Left lung (tissue), 4 donors: ENCODE measurements at regions not wholly inside any gene's neighbourhood (a gene's known extent, or its start where the extent isn't known, plus 50 kb on each side); places are given as distances from the start of the nearest gene placed in this dataset.

Experiments used
- ATAC-seq: fragments of 200-7000 bp; cut with Tn5 transposase; one replicate; pipeline ENCODE4 v1.9.1; 2020; ENCODE audit warnings: moderate library complexity
- DNase-seq, 4 donors: peaks; one replicate each; pipeline ENCODE4 v3.0.0-alpha.2; 2013 to 2020
- H3K27ac ChIP-seq, 2 donors: fragments of 200-600 bp; sonication (generic) in 1 of 2; one replicate each; pipeline versions ENCODE4 v1.5.0 to v1.8.0; 2020 to 2021
- H3K27me3 ChIP-seq, 2 donors: fragments of 200-600 bp; sonication (generic) in 1 of 2; one replicate each; pipeline versions ENCODE4 v1.5.0 to v1.8.0; 2020 to 2021
- H3K36me3 ChIP-seq, 2 donors: fragments of 200-600 bp; sonication (generic) in 1 of 2; one replicate each; pipeline versions ENCODE4 v1.5.0 to v1.8.0; 2020 to 2021
- H3K4me1 ChIP-seq, 2 donors: fragments of 200-600 bp; one replicate each; pipeline ENCODE4 v1.8.0; 2021
- H3K4me3 ChIP-seq, 2 donors: fragments of 200-600 bp; sonication (generic) in 1 of 2; one replicate each; pipeline versions ENCODE4 v1.5.0 to v1.8.0; 2020 to 2021; ENCODE audit warnings: mild to moderate bottlenecking in 1 of 2
- H3K9me3 ChIP-seq, 2 donors: fragments of 200-600 bp; sonication (generic) in 1 of 2; one replicate each; pipeline versions ENCODE4 v1.5.0 to v1.8.0; 2020 to 2021
- CTCF ChIP-seq, 2 donors: fragments of 200-600 bp; sonication (generic) in 1 of 2; IDR thresholded peaks; one replicate each; pipeline versions ENCODE4 v1.5.0 to v1.8.0; 2021; ENCODE audit warnings: antibody characterized with exemption in 2 of 2
- intact Hi-C, 2 donors: fragments of 100-400 bp; cut with DNase I; formaldehyde crosslinking; loops; one replicate each; pipeline versions ENCODE4 v1.11.2 to v1.14.2; 2022
- donor health status: DM: no; HTN: yes; CAD: no.
- donor health status: DM: no; HTN: no; CAD: no.

DNA sequence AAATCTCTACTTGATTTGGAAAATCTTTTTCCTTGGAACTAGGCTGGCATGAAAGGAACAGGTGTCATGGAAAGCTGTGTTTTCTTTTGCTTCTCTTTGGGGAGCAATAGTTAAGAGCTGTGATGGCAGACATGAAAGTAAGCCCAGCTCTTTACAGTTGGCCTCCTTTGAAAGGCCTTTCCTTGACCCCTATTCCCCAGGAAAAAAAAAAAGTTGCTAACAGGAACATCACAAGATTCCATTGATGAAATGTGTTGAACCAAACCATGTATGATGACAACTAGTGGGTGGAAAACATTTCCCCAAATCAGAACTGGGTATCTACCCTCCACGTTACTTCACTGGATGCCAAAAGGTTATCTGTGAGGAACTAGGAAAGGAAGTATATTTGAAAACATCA is 190.7 kb upstream of the RPL34 start:
- H3K4me1 ChIP-seq: peaks cover 0 to 3% of the 10 kb centered on the region in 2 donors
- peak in 1 of 4 donors; percentile 4 for DNase-seq
- TF ChIP-seq CTCF (IDR thresholded peaks at IDR 0.05): no peak
- no peak for ATAC-seq
- H3K36me3 ChIP-seq: no peaks in the 10 kb centered on the region
- H3K4me3 ChIP-seq: no peak overlapping the region
- H3K27ac ChIP-seq: no peak overlapping the region
- no peaks in the 10 kb centered on the region for H3K9me3 ChIP-seq
- intact Hi-C loops: no loop called here
- H3K27me3 ChIP-seq: no peaks in the 10 kb centered on the region

GRCh38 chr4:108428923-108429322 is 191.5 kb upstream of the RPL34 start:
- DNase-seq: no peak

GRCh38 chr4:108427946-108428485 is 192.4 kb upstream of the RPL34 start:
- H3K27me3 ChIP-seq: no peaks in the 10 kb centered on the region
- no peak overlapping the region for H3K4me3 ChIP-seq
- no peaks in the 10 kb centered on the region for H3K9me3 ChIP-seq
- no peak for TF ChIP-seq CTCF (IDR thresholded peaks at IDR 0.05)
- no peak for ATAC-seq
- intact Hi-C loops: no loop called here
- H3K4me1 ChIP-seq: no peaks in the 10 kb centered on the region
- H3K27ac ChIP-seq: no peak overlapping the region
- H3K36me3 ChIP-seq: no peaks in the 10 kb centered on the region
- no peak for DNase-seq

More at GRCh38 chr4:108428923-108429322, 191.5 kb upstream of the RPL34 start:
- ATAC-seq: no peak
- Histone ChIP-seq H3K4me3 (no peak overlapping the region), H3K9me3 (no peaks in the 10 kb centered on the region), H3K4me1 (no peaks in the 10 kb centered on the region), H3K36me3 (no peaks in the 10 kb centered on the region), H3K27ac (no peak overlapping the region), H3K27me3 (no peaks in the 10 kb centered on the region)
- intact Hi-C loops: no loop called here
- TF ChIP-seq CTCF (IDR thresholded peaks at IDR 0.05): no peak

- no peak for TF ChIP-seq CTCF (IDR thresholded peaks at IDR 0.05)
- no peaks in the 10 kb centered on the region for H3K4me1 ChIP-seq
- no peak overlapping the region for H3K4me3 ChIP-seq
- no peak overlapping the region for H3K27ac ChIP-seq
- H3K9me3 ChIP-seq: peaks cover 0 to 3% of the 10 kb centered on the region in 2 donors
- no peaks in the 10 kb centered on the region for H3K27me3 ChIP-seq
- no peaks in the 10 kb centered on the region for H3K36me3 ChIP-seq
- intact Hi-C loops: no loop called here
- DNase-seq (no peak), ATAC-seq (no peak)
Observed at GRCh38 chr4:108426493-108426892, 193.9 kb upstream of the RPL34 start.

DNA sequence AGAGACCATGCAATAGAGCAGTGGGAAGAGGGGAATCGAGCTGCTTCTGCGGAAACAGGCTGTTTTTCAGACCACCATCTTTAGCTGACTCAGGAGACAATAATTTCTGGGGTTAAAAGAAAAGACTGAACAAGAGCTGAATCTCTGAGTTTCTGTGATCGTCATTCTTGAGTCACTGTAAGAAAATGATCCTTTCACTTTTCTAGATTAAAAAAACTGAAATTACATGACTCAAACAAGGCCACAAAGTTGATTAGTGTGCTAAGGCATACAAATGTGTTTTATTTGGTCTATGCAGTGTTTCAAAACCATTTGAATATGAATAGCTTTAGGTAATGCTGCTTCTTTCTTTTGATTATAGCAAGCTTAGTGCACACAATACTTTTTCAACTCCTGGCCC is 194.4 kb upstream of the RPL34 start:
- no peak for ATAC-seq
- intact Hi-C loops: no loop called here
- Histone ChIP-seq H3K4me1 (no peaks in the 10 kb centered on the region), H3K4me3 (no peak overlapping the region), H3K36me3 (no peaks in the 10 kb centered on the region), H3K27ac (no peak overlapping the region), H3K9me3 (peaks cover 0 to 3% of the 10 kb centered on the region in 2 donors), H3K27me3 (no peaks in the 10 kb centered on the region)
- no peak for DNase-seq
- no peak for TF ChIP-seq CTCF (IDR thresholded peaks at IDR 0.05)
